GM12878 (cell line): ENCODE measurements at regions not wholly inside any gene's neighbourhood (a gene's known extent, or its start where the extent isn't known, plus 50 kb on each side); places are given as distances from the start of the nearest gene placed in this dataset.

Experiments
- ATAC-seq: fragments of 200-7000 bp; cut with Tn5 transposase; 3 replicates; pipeline ENCODE4 v1.9.1; 2020; ENCODE audit warnings: mild to moderate bottlenecking, moderate library complexity
- BruUV-seq: library from RNA; stranded (reverse); fragments of 400-500 nt; replicated peaks from 2 replicates; lab custom pipeline; 2021; lab: Mats Ljungman, UMichigan
- CTCF ChIA-PET: fragments of 300-600 bp; sonication (Branson Sonifier 250); formaldehyde crosslinking; extraction: SDS; loops from one replicate; lab custom pipeline; 2021; ENCODE audit warnings: inconsistent platforms; lab: Yijun Ruan, JAX
- POLR2A ChIA-PET: fragments of 350-600 bp; formaldehyde crosslinking; extraction: SDS; loops from one replicate; lab custom pipeline; 2021; ENCODE audit warnings: inconsistent platforms; lab: Charles Lee
- RAD21 ChIA-PET: fragments of 300-600 bp; sonication (Branson Sonifier 250); formaldehyde crosslinking; loops from one replicate; lab custom pipeline; 2023; ENCODE audit warnings: antibody characterized with exemption; ENCODE audit not compliant: unreplicated experiment; lab: Charles Lee
- SMC1A ChIA-PET: fragments of 300-600 bp; sonication (Branson Sonifier 250); formaldehyde crosslinking; loops from one replicate; lab custom pipeline; 2023; ENCODE audit not compliant: unreplicated experiment, uncharacterized antibody; lab: Charles Lee
- DNase-seq: peaks from one replicate; pipeline ENCODE4 v3.0.0-alpha.2; 2011; ENCODE audit warnings: low read depth, low spot score
- FAIRE-seq: peaks from 3 replicates; lab custom pipeline; 2011; peaks lifted over from hg19 to GRCh38; lab: Jason Lieb, UNC
- H2AFZ ChIP-seq: 2 replicates; pipeline ENCODE4 v1.6.0; 2011; ENCODE audit warnings: low read depth, low read length, control low read depth; ENCODE audit not compliant: control insufficient read depth
- H3K27ac ChIP-seq: 2 replicates; pipeline ENCODE4 v1.5.1; 2011; ENCODE audit warnings: control low read depth; ENCODE audit not compliant: control insufficient read depth, insufficient read depth
- H3K27me3 ChIP-seq, 2 experiments: replicated peaks in 1 of 2; 2 replicates each; pipeline versions ENCODE4 v1.6.0 to v1.6.1; 2011; ENCODE audit warnings: low read length in 1 of 2; ENCODE audit not compliant: control insufficient read depth in 2 of 2, insufficient read depth in 2 of 2
- H3K36me3 ChIP-seq, 2 experiments: 2 replicates each; pipeline ENCODE4 v1.5.1; 2011; ENCODE audit warnings: low read length in 1 of 2; ENCODE audit not compliant: control insufficient read depth in 2 of 2, insufficient read depth in 2 of 2
- H3K4me1 ChIP-seq: 2 replicates; pipeline ENCODE4 v1.6.1; 2011; ENCODE audit warnings: mild to moderate bottlenecking, low read length, moderate library complexity, mixed read lengths; ENCODE audit not compliant: control insufficient read depth, insufficient read depth
- H3K4me2 ChIP-seq: 2 replicates; pipeline ENCODE4 v1.6.0; 2011; ENCODE audit warnings: control low read depth; ENCODE audit not compliant: control insufficient read depth, insufficient read depth
- H3K4me3 ChIP-seq: fragments of 200-600 bp; sonication (generic); 2 replicates; pipeline ENCODE4 v1.5.1; 2016
- H3K79me2 ChIP-seq: 2 replicates; pipeline ENCODE4 v1.6.0; 2011; ENCODE audit warnings: low read length; ENCODE audit not compliant: control insufficient read depth, insufficient read depth
- H3K9ac ChIP-seq: 2 replicates; pipeline ENCODE4 v1.8.0; 2011; ENCODE audit warnings: low read length, control low read depth, mixed read lengths; ENCODE audit not compliant: control insufficient read depth, insufficient read depth
- H3K9me3 ChIP-seq: replicated peaks from 3 replicates; pipeline ENCODE4 v1.5.1; 2011; ENCODE audit warnings: mild to moderate bottlenecking, low read length; ENCODE audit not compliant: control insufficient read depth, insufficient read depth
- H4K20me1 ChIP-seq: 2 replicates; pipeline ENCODE4 v1.6.0; 2011; ENCODE audit not compliant: control insufficient read depth, insufficient read depth
- MEF2B ChIP-seq: fragments of 450-650 bp; IDR thresholded peaks from 2 replicates; pipeline ENCODE4 v1.6.1; 2018; ENCODE audit warnings: mild to moderate bottlenecking, moderate library complexity; ENCODE audit not compliant: partially characterized antibody, poor library complexity, severe bottlenecking
- YY1 ChIP-seq: IDR thresholded peaks from 2 replicates; pipeline ENCODE4 v1.6.1; 2011; ENCODE audit warnings: low read depth, mild to moderate bottlenecking, low read length
- WGBS: methylation state at CpG from one replicate; pipeline ENCODE4 v1.1.6; 2016; ENCODE audit warnings: low lambda C conversion rate; ENCODE audit not compliant: insufficient replicate concordance, insufficient coverage; ENCODE audit errors: missing lambda C conversion rate; 5-methylcytosine and 5-hydroxymethylcytosine counted together
- in situ Hi-C: fragments of 300-500 bp; cut with MboI; formaldehyde crosslinking; loops from 9 replicates; pipeline ENCODE4 v1.14.3; 2018; ENCODE audit warnings: mixed read lengths
- intact Hi-C: fragments of 100-400 bp; cut with micrococcal nuclease; formaldehyde crosslinking; loops from one replicate; pipeline ENCODE4 v1.14.2; 2022; ENCODE audit not compliant: unreplicated experiment
- TF ChIP-seq, protein P1 (sequence below): fragments of 450-650 bp; IDR thresholded peaks from 2 replicates; pipeline ENCODE4 v1.6.1; 2017; ENCODE audit warnings: mild to moderate bottlenecking, moderate library complexity
- TF ChIP-seq, protein P2 (sequence below): IDR thresholded peaks from 2 replicates; pipeline ENCODE4 v1.6.1; 2011; ENCODE audit warnings: borderline replicate concordance, low read depth, mild to moderate bottlenecking, moderate library complexity, mixed read lengths, low read length; ENCODE audit not compliant: insufficient read depth; ENCODE audit errors: extremely low read length

DNA sequence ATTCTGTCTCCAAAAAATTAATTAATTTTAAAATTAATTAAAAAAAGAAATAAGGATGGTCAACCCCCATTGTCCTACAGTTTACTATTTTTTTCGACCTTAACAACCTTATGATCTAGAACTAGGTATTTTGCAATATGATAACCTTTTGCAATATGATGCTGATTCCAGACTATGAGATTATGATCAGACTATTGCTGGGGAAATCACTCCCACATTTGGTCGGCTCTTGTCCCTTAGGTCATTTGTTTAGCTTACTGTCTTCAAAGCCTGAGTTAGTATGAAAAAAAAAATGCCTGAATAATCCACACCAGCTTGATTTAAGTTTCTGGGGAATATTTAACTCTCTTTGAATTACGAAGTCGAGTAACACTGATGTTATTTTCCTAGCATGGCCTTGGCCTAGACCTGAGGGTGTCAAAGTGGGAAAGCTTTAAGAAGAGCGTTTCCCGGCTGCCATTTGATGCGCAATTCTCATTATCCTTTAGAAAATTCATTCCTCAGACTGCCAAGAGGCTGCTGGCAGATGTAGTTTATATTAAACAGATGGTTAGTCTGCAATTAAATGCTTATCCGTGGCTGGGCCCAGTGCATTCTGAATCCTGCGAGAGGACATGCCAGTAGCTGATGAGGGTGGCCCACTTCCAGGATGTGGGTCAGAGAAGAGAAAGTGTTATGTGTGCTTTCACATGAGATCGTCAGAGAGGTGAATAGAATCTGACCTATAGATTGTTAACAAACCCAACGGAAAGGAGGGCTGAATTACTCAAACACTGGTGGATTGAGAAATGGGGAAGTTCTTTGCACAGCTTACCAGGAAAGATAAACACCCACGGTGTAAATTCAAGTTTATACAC is 496.0 kb upstream of the THBS1 start (continued):
- TF ChIP-seq, protein P1, sequence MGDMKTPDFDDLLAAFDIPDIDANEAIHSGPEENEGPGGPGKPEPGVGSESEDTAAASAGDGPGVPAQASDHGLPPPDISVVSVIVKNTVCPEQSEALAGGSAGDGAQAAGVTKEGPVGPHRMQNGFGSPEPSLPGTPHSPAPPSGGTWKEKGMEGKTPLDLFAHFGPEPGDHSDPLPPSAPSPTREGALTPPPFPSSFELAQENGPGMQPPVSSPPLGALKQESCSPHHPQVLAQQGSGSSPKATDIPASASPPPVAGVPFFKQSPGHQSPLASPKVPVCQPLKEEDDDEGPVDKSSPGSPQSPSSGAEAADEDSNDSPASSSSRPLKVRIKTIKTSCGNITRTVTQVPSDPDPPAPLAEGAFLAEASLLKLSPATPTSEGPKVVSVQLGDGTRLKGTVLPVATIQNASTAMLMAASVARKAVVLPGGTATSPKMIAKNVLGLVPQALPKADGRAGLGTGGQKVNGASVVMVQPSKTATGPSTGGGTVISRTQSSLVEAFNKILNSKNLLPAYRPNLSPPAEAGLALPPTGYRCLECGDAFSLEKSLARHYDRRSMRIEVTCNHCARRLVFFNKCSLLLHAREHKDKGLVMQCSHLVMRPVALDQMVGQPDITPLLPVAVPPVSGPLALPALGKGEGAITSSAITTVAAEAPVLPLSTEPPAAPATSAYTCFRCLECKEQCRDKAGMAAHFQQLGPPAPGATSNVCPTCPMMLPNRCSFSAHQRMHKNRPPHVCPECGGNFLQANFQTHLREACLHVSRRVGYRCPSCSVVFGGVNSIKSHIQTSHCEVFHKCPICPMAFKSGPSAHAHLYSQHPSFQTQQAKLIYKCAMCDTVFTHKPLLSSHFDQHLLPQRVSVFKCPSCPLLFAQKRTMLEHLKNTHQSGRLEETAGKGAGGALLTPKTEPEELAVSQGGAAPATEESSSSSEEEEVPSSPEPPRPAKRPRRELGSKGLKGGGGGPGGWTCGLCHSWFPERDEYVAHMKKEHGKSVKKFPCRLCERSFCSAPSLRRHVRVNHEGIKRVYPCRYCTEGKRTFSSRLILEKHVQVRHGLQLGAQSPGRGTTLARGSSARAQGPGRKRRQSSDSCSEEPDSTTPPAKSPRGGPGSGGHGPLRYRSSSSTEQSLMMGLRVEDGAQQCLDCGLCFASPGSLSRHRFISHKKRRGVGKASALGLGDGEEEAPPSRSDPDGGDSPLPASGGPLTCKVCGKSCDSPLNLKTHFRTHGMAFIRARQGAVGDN = no peak

DNA sequence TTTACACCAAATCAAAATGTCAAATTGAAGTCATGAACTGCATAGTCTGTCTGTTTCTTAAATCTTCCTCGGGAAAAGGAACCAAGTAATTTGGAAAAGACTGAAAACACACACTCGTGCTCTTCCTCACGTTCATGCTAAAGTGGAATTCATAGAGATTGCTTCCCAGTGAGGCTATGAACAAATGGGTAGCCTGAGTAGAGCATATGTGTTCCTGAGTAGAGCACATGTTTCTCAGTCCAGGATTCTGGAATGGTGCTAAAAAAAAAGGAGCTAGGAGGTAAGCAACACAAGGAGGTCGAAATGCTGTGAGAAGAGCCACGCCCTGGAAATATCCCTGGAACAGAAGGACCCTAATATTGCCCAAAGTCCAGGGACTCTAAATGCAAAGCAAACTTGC is 494.2 kb upstream of the THBS1 start:
- intact Hi-C loops (no loop called here), in situ Hi-C loops (no loop called here)
- Histone ChIP-seq H3K36me3 (no peaks in the 10 kb centered on the region), H3K9me3 (no peaks in the 10 kb centered on the region), H3K9ac (no peak overlapping the region), H3K4me3 (no peak overlapping the region), H3K27me3 (no peaks in the 10 kb centered on the region), H4K20me1 (no peaks in the 10 kb centered on the region), H3K4me1 (no peaks in the 10 kb centered on the region), H2AFZ (no peak overlapping the region), H3K4me2 (no peak overlapping the region), H3K79me2 (no peaks in the 10 kb centered on the region), H3K27ac (no peak overlapping the region)
- no TSS peak for BruUV-seq
- ChIA-PET CTCF (no interaction called here), POLR2A (no interaction called here), SMC1A (no interaction called here), RAD21 (no interaction called here)
- WGBS = 0% methylated on average over 5 of the region's 5 CpGs
- TF ChIP-seq MEF2B = no peak
- TF ChIP-seq YY1 = no peak
- TF ChIP-seq, protein P2, sequence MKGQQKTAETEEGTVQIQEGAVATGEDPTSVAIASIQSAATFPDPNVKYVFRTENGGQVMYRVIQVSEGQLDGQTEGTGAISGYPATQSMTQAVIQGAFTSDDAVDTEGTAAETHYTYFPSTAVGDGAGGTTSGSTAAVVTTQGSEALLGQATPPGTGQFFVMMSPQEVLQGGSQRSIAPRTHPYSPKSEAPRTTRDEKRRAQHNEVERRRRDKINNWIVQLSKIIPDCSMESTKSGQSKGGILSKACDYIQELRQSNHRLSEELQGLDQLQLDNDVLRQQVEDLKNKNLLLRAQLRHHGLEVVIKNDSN = no peak
- FAIRE-seq (no peak), DNase-seq (no peak), ATAC-seq (no peak)
